HL-60 (cell line): ENCODE measurements at regions not wholly inside any gene's neighbourhood (a gene's known extent, or its start where the extent isn't known, plus 50 kb on each side); places are given as distances from the start of the nearest gene placed in this dataset.

ENCODE experiments used
- CTCF ChIP-seq: IDR thresholded peaks from one replicate; pipeline ENCODE4 v1.5.1; 2011; ENCODE audit warnings: low read length, control low read depth, inconsistent platforms; ENCODE audit not compliant: insufficient read depth
- GABPA ChIP-seq: IDR thresholded peaks from 2 replicates; pipeline ENCODE4 v1.6.1; 2012; ENCODE audit warnings: low read depth
- POLR2AphosphoS5 ChIP-seq: IDR thresholded peaks from 2 replicates; pipeline ENCODE4 v1.6.1; 2012; ENCODE audit warnings: low read depth

DNA sequence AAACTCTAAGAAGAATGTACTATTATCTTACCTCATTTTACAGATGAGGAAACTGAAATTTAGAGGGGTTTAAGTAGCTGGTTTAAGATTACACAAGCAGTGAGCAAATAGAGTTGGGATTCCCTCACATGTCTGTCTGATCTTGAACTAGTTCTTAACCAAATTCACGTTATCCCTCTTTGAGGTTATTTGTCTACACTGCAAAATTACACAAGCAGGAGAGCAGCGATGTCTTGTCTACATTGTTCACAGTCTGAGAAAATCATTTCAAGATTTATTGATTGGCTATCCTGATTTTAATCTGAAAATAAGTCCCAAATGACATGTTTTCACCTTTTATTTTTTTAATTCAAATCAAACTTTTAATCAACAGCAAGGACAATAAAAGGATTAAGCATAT, 56.9 kb downstream of the SOX9 start:
- TF ChIP-seq CTCF (no peak), POLR2AphosphoS5 (no peak), GABPA (no peak)
